Type B pancreatic cell (in vitro differentiated cells): ENCODE measurements at regions not wholly inside any gene's neighbourhood (a gene's known extent, or its start where the extent isn't known, plus 50 kb on each side); places are given as distances from the start of the nearest gene placed in this dataset.
"Not testable (repeated sequence)": the region's sequence is repeated elsewhere in the genome, so short reads cannot be mapped to it uniquely, and the experiment has no call there.

Source experiments
- DNase-seq: peaks from one replicate; pipeline ENCODE4 v3.0.0; 2021; ENCODE audit warnings: mixed read lengths; ENCODE audit not compliant: unreplicated experiment; ENCODE audit errors: extremely low spot score
- H3K27ac Mint-ChIP-seq: 2 replicates; pipeline ENCODE4 v1.8.0; 2021; ENCODE audit warnings: mild to moderate bottlenecking, mixed read lengths
- H3K27me3 Mint-ChIP-seq: 2 replicates; pipeline ENCODE4 v1.8.0; 2021; ENCODE audit warnings: mixed read lengths
- H3K36me3 Mint-ChIP-seq: 2 replicates; pipeline ENCODE4 v1.8.0; 2021; ENCODE audit warnings: mixed read lengths
- H3K4me1 Mint-ChIP-seq: one replicate; pipeline ENCODE4 v1.8.0; 2021; ENCODE audit warnings: mixed read lengths; ENCODE audit not compliant: unreplicated experiment
- H3K4me3 Mint-ChIP-seq: 2 replicates; pipeline ENCODE4 v1.8.0; 2021; ENCODE audit warnings: mild to moderate bottlenecking, mixed read lengths
- H3K9me3 Mint-ChIP-seq: 2 replicates; pipeline ENCODE4 v1.8.0; 2021; ENCODE audit warnings: mixed read lengths
- TF ChIP-seq, protein P1 (sequence below): fragments of 200-600 bp; sonication (generic); conservative IDR thresholded peaks from 2 replicates; pipeline ENCODE4 v1.5.0; 2021; ENCODE audit warnings: antibody characterized with exemption, mild to moderate bottlenecking

DNA sequence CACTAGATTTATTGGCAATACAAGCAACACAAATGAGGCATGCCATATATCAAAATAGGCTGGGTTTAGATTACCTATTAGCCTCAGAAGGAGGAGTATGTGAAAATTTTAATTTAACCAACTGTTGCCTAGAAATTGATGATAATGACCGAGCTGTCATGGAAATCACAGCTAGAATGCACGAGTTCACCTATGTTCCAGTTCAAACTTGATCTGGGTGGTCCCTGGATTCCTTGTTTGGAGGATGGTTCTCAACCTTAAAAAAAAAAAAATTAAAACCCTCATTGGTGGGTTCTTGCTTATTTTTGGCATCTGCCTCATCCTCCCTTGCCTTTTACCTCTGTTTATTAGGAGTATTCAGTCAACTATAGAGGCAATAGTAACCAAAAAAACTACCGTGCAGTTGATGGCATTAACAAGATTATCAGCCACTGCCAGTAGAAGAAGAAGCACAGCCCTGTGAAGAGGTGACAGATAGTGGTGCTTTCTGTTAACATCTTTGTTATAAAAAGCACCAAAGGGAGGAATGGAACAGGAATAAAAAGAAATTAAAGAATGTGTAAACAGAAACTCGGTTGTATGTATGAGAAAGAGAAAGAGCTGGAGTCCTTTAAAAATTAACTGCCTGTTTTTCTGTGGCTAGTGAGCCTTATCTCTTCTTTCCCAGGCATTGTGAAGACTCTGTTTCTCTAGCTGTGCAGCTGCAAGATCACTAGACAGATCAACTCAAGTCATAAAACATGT is 106.4 kb downstream of the ZNF429 start:
- H3K27me3 Mint-ChIP-seq = no peaks in the 10 kb centered on the region
- no peaks in the 10 kb centered on the region for H3K36me3 Mint-ChIP-seq
- no peak for DNase-seq
- H3K27ac Mint-ChIP-seq = no peak overlapping the region
- TF ChIP-seq, protein P1, sequence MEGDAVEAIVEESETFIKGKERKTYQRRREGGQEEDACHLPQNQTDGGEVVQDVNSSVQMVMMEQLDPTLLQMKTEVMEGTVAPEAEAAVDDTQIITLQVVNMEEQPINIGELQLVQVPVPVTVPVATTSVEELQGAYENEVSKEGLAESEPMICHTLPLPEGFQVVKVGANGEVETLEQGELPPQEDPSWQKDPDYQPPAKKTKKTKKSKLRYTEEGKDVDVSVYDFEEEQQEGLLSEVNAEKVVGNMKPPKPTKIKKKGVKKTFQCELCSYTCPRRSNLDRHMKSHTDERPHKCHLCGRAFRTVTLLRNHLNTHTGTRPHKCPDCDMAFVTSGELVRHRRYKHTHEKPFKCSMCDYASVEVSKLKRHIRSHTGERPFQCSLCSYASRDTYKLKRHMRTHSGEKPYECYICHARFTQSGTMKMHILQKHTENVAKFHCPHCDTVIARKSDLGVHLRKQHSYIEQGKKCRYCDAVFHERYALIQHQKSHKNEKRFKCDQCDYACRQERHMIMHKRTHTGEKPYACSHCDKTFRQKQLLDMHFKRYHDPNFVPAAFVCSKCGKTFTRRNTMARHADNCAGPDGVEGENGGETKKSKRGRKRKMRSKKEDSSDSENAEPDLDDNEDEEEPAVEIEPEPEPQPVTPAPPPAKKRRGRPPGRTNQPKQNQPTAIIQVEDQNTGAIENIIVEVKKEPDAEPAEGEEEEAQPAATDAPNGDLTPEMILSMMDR = no peak
- H3K4me3 Mint-ChIP-seq = no peak overlapping the region
- H3K4me1 Mint-ChIP-seq = no peaks in the 10 kb centered on the region
- no peaks in the 10 kb centered on the region for H3K9me3 Mint-ChIP-seq

DNA sequence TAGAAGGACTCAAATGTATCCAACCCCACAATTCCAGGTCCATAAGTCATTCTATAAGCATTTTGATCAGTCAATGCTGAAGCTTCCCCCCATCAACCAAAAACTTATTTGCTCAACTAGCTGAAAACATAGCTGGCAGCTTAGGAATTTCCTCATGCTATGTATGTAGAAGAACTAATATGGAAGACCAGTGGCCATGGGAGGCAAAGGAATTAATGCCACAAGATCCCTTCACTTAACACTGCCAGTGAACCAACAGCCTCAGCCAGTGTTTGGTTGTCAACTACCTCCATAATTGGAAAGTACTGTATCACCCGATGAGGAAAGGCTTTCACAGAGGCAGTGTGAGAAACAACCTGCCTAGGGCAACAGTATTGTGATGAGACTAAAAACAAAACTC is 105.4 kb downstream of the ZNF429 start:
- no peak for DNase-seq

DNA sequence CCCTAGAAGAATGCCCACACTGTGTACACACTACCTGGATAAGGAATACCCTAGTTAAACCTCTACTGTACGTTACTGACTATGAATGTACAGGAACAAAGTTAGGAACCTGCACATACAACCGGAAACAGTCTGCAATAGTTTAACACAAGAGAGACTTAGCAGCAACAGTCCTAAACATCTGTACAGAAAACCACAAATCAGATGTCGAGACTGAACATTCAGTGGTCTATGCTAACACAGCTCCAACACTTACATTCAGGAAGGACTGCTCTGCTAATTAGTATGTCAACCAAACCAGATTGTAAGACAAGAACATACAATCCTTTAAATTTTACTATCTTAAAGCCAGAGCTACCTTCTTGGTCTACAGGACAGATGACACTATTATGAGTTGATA is 104.9 kb downstream of the ZNF429 start:
- H3K36me3 Mint-ChIP-seq = no peaks in the 10 kb centered on the region
- H3K9me3 Mint-ChIP-seq = no peaks in the 10 kb centered on the region
- H3K4me3 Mint-ChIP-seq = no peak overlapping the region
- DNase-seq = no peak
- H3K27me3 Mint-ChIP-seq = no peaks in the 10 kb centered on the region
- H3K27ac Mint-ChIP-seq = no peak overlapping the region
- H3K4me1 Mint-ChIP-seq = no peaks in the 10 kb centered on the region
- TF ChIP-seq, protein P1 = no peak

More for the DNA sequence above, 105.4 kb downstream of the ZNF429 start:
- H3K36me3 Mint-ChIP-seq = no peaks in the 10 kb centered on the region
- no peaks in the 10 kb centered on the region for H3K9me3 Mint-ChIP-seq
- TF ChIP-seq, protein P1 = no peak
- H3K4me3 Mint-ChIP-seq = no peak overlapping the region
- H3K27me3 Mint-ChIP-seq = no peaks in the 10 kb centered on the region
- H3K27ac Mint-ChIP-seq = no peak overlapping the region
- no peaks in the 10 kb centered on the region for H3K4me1 Mint-ChIP-seq

DNA sequence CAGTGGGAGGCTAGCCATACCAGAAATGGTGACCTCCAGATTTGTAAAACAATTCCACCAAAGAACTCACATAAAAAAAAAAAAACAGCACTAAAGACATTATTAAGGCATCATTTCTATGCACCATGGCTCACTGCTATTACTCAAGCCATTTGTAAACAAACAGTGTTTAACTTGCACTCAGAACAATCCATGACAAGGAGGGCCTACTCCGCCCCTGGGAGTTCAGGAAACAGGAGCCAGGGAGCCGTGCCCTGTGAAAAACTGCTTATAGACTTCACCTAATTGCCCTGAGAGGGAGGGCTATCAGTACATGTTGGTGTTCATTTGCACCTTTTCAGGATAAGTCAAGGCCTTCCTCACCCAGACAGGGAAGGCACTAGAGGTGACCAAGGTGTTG is 103.2 kb downstream of the ZNF429 start:
- Mint-ChIP-seq H3K27ac (no peak overlapping the region), H3K9me3 (peaks cover 3% of the 10 kb centered on the region), H3K27me3 (no peaks in the 10 kb centered on the region), H3K4me3 (no peak overlapping the region), H3K36me3 (no peaks in the 10 kb centered on the region), H3K4me1 (peaks cover 17% of the 10 kb centered on the region)
- TF ChIP-seq, protein P1 = no peak
- no peak for DNase-seq

DNA sequence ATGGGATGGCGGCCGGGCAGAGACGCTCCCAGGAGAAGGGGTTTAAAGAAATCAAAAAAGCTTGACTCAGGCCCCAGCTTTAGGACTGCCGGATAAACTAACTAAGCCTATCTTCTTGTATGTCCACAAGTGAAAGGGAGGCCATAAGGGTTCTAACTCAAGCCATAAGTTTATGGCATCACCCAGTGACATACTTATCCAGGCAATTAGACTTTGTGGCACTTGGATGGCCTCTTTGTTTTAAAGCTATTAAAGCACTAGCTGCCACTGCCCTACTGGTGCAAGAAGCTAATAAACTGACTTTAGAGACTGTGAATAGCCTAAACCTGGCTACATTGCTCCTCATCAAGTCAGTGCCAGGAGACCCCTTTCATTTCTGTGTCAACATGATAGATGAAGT is 102.0 kb downstream of the ZNF429 start:
- Mint-ChIP-seq H3K9me3 (peaks cover 3% of the 10 kb centered on the region), H3K27me3 (no peaks in the 10 kb centered on the region), H3K4me1 (peaks cover 26% of the 10 kb centered on the region), H3K27ac (no peak overlapping the region), H3K4me3 (no peak overlapping the region), H3K36me3 (no peaks in the 10 kb centered on the region)
- DNase-seq = no peak
- TF ChIP-seq, protein P1 = no peak

DNA sequence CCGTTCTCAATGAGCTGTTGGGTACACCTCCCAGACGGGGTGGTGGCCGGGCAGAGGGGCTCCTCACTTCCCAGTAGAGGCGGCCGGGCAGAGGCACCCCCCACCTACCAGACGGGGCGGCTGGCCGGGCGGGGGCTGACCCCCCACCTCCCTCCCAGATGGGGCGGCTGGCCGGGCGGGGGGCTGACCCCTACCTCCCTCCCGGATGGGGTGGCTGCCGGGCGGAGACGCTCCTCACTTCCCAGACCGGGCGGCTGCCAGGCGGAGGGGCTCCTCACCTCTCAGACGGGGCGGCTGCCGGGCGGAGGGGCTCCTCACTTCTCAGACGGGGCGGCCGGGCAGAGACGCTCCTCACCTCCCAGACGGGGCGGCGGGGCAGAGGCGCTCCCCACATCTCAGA is 101.6 kb downstream of the ZNF429 start:
- not testable (repeated sequence) for H3K36me3 Mint-ChIP-seq, H3K9me3 Mint-ChIP-seq, H3K27me3 Mint-ChIP-seq, DNase-seq, H3K4me3 Mint-ChIP-seq, H3K27ac Mint-ChIP-seq
- peaks cover 26% of the 10 kb centered on the region for H3K4me1 Mint-ChIP-seq

DNA sequence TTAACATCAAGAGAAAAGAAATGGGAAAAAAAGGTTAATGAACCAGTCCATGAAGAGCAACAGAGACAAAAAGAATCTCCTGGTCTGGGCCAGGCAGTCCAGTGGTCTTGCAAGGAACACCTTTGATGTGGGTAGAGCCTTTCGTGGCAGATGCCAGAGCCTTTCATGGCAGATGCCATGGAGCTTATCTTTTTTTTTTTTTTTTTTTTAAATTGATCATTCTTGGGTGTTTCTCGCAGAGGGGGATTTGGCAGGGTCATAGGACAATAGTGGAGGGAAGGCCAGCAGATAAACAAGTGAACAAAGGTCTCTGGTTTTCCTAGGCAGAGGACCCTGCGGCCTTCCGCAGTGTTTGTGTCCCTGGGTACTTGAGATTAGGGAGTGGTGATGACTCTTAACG is 100.9 kb downstream of the ZNF429 start:
- not testable (repeated sequence) for H3K9me3 Mint-ChIP-seq, H3K36me3 Mint-ChIP-seq, H3K27me3 Mint-ChIP-seq, DNase-seq, H3K27ac Mint-ChIP-seq, H3K4me3 Mint-ChIP-seq
- H3K4me1 Mint-ChIP-seq = peaks cover 26% of the 10 kb centered on the region
